Loucy (cell line): ENCODE measurements at regions not wholly inside any gene's neighbourhood (a gene's known extent, or its start where the extent isn't known, plus 50 kb on each side); places are given as distances from the start of the nearest gene placed in this dataset.
"Not testable (repeated sequence)": the region's sequence is repeated elsewhere in the genome, so short reads cannot be mapped to it uniquely, and the experiment has no call there.

Experiments used
- CTCF ChIP-seq: fragments of 200-600 bp; sonication (generic); conservative IDR thresholded peaks from 2 replicates; pipeline ENCODE4 v1.5.1; 2014; ENCODE audit warnings: mild to moderate bottlenecking, antibody characterized with exemption, low read length
- EZH2phosphoT487 ChIP-seq: fragments of 200-600 bp; IDR thresholded peaks from 2 replicates; pipeline ENCODE4 v1.6.1; 2018; ENCODE audit warnings: antibody characterized with exemption, mild to moderate bottlenecking, moderate library complexity, borderline replicate concordance

GRCh38 chr2:158885679-158886050, 82.8 kb upstream of the TANC1 start:
- TF ChIP-seq CTCF, EZH2phosphoT487: not testable (repeated sequence)
